ENCODE measurements at regions not wholly inside any gene's neighbourhood (a gene's known extent, or its start where the extent isn't known, plus 50 kb on each side); places are given as distances from the start of the nearest gene placed in this dataset.

DNA sequence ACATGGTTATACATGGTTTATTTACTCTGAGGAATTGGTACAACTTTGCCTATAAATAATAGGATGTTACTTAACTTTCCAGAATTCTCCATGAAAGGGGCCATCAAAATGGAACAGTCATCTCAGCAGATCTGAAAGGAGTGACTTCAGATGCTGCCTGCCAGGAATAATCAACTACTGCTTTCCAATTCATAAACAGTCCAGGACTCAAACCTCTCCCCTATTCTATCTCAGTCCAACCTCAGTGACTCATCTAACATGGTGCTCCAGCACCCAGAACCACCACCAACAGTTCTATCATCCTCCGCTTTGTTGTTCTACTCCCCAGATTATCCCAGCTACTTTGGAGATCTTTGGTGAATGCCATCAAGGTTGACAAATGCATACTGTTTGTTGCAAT is 221.5 kb upstream of the MPDZ start:
- TF ChIP-seq, protein P1, sequence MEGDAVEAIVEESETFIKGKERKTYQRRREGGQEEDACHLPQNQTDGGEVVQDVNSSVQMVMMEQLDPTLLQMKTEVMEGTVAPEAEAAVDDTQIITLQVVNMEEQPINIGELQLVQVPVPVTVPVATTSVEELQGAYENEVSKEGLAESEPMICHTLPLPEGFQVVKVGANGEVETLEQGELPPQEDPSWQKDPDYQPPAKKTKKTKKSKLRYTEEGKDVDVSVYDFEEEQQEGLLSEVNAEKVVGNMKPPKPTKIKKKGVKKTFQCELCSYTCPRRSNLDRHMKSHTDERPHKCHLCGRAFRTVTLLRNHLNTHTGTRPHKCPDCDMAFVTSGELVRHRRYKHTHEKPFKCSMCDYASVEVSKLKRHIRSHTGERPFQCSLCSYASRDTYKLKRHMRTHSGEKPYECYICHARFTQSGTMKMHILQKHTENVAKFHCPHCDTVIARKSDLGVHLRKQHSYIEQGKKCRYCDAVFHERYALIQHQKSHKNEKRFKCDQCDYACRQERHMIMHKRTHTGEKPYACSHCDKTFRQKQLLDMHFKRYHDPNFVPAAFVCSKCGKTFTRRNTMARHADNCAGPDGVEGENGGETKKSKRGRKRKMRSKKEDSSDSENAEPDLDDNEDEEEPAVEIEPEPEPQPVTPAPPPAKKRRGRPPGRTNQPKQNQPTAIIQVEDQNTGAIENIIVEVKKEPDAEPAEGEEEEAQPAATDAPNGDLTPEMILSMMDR (IDR thresholded peaks at IDR 0.05; ENCODE audit: low read length) = no peak
- no peak for TF ChIP-seq EZH2 (IDR thresholded peaks at IDR 0.05; ENCODE audit: borderline replicate concordance, low read length)
